GM19043 (cell line): ENCODE measurements at regions not wholly inside any gene's neighbourhood (a gene's known extent, or its start where the extent isn't known, plus 50 kb on each side); places are given as distances from the start of the nearest gene placed in this dataset.

Source experiments
- ATAC-seq: cut with Tn5 transposase; IDR thresholded peaks from one replicate; pipeline ENCODE4 v1.9.1; 2021; ENCODE audit warnings: low read depth; ENCODE audit not compliant: unreplicated experiment

DNA sequence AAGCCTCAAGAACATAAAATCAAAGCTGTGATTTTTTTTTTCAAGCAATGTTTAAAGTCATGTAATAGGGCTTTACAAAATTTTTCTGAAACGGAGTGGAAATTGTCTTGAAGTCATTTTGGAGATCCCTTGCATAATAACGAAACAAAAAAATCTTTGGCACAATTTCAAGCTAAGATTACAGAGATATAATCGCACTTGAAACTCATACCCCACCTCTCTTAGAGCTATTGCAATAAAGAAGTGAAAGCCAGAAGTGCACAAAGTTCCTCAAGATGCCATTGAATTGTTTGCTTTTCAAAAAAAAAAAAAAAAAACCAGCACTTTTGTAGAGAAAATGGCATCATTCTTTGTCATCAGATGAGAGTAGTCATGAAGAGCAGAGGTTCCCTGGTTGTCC is 152.3 kb downstream of the PAX3 start:
- no peak for ATAC-seq

DNA sequence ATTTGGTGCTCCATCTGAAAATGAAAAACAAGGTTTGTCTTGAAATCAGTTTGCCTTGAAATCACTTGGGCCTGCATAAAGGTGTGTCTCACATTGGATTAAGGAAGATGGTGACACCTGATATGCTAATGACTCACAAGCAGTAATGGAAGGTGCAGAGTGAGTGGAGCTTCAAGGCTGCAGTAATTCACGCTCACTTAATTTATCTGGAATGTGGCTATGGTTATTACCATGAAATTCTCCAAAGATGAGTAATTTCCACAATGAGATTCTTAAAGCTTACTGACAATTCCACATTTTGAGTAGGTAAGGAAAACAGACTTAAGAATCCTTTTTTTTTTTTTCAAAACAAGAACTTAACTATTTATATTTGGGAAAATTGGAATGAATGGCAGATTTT is 156.8 kb downstream of the PAX3 start:
- no peak for ATAC-seq

DNA sequence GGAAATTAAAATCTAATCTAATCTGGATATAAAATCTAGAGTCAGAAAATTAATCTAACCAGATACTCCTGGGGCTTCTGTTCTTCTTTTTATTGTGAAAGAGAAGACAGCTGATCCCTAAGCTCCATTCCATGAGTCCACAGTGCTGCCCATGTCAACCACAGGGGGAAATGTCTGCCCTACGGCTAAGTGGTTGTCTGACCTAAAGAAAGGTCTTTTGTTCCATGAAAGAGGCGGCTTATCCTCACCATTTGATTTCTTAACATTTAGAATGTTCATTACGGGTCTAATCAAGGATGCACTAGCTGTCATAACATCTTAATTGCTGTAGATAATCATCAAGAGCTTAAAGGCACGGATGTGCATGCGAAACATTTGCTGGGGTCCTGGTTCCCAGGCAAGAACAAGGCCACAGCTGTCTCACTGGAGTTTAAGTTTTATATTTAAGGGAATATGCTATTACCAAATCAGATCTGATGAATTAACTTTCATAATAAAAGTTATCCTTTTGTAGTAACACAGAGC is 162.6 kb downstream of the PAX3 start:
- no peak for ATAC-seq

DNA sequence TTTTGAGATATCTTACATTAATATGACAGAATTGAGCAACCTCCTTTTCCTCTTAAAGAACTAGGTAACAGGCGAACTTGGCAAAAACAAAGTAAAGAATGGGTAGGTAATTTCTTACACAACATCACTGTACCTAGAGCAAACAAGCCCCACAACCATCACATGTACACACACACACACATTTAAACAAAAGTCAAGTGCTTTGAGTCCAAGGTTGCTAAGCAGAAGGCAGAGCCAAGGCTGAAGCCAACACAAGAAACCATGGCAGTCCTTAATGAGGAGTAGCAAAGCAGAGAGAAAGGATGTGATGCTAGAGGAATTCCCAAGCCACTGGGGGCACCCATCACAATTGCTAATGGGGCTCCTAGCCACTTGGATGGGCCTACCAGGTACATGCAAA is 164.1 kb downstream of the PAX3 start:
- ATAC-seq = no peak

DNA sequence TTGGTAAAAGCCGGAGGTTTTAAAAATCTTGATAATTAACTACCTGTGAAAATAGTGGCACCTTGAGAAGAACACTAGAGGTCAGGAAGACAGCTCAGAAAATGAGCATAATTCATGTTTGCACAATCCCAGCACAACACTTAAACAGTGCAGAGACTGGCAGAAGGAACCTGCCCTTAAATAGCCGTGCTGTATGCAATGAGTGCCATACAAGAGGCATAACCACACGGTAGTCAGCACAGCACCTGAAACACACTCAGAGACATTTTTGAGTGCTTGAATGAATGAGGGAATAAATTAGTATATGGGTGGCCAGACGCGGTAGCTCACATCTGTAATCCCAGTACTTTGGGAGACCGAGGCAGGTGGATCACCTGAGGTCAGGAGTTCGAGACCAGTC is 164.9 kb downstream of the PAX3 start:
- no peak for ATAC-seq

DNA sequence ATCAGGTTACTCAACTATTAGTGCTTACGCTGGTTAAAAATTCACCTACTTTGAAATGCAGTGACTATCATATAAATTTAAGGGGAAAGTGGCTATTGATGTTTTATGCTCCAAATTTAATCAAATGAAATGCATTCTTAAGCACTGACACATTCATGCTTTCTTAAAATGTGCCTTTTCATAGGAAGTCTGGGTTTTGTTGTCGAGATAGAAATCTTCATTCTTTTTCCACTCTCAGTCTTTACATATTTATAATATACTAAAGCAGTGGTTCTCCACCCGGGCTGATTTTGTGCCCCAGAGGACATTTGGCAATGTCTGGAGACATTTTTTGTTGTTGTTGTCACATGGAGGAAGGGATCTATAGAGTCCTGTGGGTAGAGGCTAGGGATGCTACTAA is 167.9 kb downstream of the PAX3 start:
- ATAC-seq = no peak

DNA sequence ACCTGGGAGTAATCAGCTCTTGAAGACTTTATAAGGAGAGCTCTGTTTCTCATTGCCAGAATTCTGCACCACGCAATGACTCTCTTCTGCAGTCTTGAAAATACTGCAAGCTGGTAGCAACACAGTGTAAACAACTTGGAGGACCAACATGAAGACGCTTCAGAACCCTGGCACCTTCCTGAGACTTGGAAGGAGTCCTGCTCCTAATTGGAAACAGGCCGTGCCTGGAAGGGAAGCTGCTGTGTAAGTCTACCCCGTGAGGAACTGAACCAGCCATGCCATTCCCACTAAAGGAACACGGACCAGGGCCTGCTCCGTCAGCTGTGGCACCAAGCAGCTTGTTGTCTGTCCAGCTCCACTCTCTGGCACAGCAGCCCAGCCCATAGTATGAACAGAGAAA is 171.1 kb downstream of the PAX3 start:
- ATAC-seq = no peak

DNA sequence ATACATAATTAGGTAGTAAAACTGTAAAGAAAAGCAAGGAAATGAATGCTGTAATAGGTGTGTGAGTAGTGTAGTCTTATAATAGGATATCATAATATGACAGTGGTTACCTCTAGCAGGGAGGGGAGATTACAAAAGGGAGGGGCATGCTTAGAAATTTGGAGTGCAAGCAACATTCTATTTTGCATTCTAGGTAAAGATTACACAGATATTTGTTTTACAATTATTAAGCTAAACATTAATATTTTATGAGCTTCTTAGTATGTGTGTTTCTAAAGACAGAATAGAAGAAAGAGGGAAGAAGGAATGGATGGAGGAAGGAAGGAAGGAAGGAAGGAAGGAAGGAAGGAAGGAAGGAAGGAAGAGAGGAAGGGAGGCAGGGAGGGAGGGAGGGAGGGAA is 177.9 kb downstream of the PAX3 start:
- ATAC-seq = no peak

DNA sequence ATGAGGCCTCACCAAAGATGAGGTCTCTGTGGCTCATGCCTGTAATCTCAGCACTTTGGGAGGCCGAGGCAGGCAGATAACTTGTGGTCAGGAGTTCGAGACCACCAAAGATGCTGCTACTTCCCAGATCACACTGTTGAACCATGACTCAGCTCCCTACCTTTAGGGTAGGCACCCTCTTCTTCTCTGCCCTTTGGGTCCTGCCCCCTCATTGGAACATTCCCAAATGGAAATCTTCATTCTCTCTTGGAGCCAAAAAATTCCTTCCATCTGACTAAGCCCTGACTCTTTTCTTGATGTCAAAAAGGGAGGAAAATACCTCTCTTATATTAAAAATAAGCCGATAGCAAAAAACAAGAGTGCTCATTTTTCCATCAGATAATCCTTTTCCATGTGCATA is 183.5 kb downstream of the PAX3 start:
- ATAC-seq = no peak

DNA sequence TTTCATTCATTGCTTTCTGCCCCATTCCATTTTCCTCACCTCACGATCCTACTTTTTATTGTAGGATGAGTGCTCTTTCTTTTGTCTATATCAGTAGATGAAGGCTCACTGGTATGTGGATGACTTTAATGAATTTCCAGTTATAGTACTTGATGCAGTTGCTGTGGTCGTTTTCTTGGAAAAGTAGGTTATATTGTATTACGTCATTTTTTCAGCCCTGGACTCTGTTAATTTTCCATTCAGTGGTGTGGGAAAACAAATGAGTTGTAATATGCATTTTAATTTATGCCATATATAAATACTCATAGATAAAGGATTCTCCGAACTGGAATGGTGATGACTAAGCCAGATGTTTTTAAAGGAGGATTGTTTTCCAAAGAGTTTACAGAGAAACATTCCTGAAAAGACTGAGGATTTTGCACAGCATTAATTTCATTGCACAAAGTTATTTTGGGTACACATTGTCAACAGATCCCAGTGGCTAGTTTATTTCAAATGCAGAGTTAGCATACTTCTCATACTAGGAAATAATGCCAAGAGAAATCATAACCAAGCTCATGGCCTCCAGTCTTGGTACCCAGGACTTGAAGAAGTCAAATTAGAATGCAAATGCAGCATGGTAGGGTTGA is 189.7 kb downstream of the PAX3 start:
- no peak for ATAC-seq

DNA sequence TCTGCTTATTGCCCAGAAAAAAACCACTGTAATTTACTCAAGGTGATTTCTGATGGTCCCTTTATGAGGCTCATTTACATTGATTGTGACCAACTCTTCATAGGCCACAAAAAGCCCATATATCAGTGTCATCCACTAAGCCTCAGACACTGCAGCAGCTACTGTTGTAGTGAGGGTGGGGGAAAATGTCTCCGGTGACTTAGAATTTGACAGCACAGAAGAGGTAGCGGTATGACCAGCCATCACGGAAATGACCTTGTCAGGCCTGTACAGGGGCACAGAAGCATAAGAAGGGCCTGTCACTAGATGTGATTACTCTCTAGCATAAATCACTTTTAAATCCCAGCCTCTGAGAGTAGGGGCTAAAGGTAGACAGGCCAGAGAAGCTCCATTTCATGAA is 190.3 kb downstream of the PAX3 start:
- ATAC-seq = no peak

DNA sequence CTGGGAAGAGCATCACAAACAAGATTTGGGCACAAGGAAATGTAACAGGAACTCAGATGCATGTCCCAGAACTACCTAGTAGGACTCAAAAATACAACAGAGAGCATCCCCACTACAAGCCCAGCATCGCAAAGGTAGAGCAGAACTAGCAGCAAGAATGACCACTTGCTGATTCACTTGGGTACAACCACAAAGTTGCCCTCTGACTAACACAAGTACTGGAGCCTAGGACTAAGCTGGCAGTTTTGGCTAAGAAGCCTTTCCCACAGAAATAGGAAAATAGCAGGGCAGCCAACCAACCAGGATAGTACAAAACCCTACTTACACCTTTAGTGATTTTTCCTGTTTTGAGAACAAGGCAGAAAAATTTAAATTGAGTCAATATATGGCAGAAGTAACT is 193.8 kb downstream of the PAX3 start:
- ATAC-seq = no peak

DNA sequence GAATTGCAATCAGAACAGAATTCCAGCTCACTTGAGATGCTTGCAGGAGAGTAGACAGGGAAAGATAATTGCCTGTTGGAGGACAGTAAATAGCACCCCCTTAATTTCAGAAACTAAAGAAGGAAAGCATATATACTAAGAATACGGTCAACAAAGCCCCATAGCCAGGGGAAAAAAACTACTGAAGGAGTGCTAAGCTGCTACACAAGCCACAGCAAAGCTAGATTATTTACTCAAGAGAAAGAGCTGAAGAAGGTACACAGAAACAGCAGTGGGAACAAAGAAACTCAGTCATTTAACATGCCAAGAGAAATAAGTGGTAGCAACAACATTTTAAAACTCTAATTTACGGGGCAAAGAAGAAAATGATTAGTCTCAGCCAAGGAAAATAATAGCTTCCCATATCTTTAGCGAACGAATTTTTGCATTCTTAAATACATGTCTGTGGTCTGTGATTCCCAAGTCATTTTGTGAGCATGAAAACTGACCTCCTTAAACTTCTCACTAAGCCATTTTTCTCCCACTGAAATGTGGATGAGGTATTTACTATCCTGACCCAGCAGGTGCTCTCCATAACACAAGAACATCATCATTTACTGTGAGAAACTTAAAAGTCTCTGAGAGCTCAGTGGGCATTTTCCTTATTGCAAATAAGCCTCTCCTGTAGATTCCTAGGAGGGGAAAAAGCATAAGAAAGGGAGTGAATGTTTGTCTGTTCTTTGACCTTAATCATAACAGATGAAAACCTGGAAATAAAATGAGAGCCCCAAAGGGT is 196.0 kb downstream of the PAX3 start:
- ATAC-seq = no peak

DNA sequence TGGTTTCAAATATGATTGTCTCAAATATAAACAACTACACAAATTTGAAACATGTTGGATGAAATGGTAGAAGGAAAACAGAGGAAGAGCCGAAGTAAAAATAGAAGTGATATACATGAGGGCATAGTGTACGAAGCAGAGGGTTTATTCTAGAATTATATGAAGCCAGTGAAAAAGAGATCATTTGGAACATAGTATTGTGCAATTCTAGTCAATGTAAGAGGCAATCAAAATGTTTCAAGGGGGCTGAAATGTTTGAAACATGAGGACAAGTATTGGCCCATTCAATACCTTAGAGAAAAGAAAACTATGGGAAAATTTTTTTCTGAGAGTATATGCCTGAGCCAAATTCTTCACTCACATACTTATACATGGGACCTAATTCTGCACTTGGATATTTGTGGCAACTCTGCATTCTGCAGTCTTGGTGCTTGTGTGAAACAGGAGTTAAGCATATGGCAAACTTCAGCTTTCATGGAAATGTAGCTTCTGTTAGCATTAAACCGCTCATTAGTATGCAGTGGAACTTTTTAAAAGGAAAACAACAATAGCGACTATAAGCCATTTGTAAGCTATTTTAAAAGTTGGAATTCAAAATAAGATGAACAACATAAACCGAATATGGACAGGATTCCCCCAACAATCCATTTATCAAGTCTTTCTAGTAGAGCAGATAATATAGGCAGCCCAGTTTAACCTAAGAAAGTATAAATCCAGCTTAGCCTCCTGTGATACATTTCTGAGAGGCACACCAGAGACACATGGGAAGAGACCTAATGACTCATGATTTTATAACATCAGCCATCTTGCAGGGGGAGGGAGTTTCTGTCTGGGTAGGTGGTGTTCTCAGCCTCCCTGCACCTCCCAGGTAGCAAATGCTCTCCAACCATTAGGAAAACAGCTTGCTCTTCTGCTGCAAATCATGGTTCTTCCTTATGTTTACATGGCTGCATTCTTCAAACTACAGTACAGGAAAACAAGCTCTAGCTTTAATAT is 197.8 kb downstream of the PAX3 start:
- no peak for ATAC-seq

DNA sequence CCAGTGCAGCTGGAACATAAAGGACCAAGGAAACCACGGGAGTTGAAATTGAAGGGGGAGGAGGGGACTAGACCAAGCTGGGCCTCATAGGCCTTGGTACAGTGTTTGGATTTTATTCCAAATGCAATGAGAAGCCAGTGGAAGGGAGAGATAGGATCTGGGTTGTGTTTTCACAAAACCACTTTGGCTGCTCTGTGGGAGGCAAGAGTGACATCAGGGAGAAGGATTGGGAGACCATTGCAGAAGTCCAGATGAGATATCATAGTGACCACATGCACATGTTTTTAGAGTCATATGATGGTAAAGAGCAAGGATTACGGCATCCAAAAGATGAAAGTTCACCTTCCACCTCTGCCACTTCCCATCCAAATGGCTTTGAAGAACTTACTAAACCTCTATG is 210.2 kb downstream of the PAX3 start:
- ATAC-seq = no peak

DNA sequence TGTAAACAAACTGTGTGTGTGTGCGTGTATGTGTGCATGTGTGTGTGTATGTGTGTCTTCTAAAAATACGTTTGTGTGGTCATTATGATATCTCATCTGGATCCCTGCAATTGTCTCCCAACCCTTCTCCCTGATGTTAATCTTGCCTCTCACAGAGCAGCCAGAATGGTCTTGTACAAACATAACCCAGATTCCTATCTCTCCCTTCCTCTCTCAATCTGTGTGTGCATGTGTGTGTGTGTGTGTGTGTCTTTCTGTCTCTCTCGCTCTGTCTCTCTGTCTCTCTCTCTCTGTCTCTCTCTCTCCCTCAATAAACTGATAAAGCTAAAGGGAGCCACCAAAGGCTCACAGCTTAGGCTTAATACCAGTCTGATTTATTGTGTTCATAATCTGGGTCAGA is 210.8 kb downstream of the PAX3 start:
- ATAC-seq = no peak

DNA sequence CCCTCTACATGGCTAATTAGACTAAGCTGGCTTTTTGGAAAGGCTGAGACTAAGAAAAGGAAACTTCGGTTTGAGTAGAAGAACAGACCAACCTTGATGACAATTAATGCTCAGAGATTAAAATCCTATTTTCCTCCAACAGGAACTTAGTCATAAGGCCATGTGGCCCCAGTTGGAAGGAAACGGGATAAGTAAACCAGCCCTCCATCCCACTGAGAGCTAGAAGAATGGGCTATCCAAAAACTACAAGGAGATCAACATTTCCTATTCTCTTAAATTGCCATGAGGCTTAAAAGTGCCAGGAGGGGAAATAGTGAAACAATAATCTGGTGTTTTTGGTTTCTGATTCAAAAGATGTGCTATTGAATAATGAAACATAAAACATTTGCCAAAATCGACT is 216.6 kb downstream of the PAX3 start:
- no peak for ATAC-seq

DNA sequence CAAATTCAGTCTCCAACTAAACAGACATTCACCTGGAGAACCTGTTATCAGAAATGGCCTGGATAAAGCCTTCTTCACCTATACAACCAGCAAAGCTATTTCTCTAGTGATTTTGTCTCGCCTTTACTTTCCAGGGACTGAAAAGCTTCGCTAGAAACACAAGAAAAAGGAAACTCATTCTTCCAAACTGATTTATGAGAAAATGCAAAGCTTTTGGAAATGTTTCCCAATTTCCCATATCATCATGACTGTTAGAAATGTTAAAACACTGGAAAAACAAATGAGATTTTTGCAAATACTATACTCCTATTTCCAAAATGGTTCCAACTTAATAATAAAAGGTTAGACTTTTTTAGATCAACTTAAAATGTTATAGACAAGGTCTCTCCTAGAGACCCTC is 218.7 kb downstream of the PAX3 start:
- no peak for ATAC-seq

DNA sequence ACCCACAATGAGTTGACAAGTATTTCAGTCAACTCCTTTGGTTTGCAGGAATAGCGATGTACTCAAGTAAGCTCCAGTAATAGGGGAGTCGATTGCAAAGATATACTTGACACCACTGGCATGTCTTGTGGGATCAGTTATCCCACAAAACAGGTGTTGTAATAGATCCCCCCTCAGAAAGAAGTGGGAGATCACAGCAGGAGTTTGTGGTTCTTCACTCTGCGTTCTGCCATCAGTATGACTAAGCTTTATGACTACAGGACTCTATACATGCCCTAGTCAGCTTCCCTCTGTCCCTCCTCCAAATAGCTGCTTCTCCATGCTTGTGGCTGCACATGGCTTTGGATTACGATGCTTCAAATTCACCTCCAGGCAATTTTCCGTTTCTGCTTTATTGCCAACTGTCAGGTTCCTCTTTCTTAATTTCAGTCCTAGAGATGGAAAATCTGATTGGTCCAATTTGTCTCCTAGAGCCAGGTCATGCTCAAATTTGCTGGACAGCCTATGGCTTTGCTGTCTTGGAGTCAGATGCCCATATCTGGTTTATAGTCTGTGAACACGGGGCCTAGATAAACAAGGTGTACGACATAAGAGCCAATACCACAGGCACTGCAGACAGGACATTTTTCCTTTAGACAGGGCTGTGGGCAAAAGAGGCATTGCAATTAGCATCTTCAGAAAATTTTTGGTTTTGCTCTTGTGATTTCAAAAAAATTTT is 221.7 kb downstream of the PAX3 start:
- ATAC-seq = no peak

DNA sequence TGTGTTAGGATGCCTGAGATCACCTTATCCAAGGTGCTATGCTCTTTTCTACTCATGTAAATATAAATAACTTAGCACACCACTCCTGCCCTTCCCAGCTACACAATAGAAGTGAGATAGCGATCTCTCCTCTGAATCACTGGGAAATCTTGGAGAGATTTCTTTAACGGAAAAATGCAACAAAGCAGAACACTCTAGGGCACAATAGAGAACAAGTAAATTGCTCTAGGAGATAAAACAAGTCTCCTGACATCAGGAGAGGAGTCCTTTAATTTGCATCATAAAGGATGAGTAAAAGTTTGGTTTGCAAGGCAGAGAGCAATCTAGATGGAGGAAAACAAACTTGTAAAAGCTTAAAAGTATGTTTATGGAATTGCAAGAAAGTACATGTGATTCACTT is 224.1 kb downstream of the PAX3 start:
- no peak for ATAC-seq

DNA sequence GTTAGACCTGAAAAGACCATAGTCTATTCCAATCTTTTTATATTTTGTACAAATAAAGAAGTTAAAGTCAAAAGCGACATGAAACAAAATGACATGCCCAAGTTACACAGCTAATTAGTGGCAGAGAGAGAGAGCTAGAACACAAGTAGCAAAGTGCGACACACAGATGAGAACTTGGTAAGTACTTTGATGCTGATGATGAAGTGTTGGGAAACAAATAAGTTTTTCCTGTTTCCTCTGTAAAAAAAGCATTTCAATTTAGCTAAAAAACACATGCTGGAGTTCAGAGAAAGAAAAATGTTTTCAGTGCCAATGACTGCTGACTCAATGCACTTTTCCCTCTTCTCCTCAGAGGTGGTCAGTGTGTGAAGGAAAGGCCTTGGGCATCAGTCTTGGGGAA is 226.9 kb downstream of the PAX3 start:
- no peak for ATAC-seq
